ENCODE measurements at regions not wholly inside any gene's neighbourhood (a gene's known extent, or its start where the extent isn't known, plus 50 kb on each side); places are given as distances from the start of the nearest gene placed in this dataset.

GRCh38 chr17:31692632-31693031 is 166.4 kb downstream of the COPRS start:
- TF ChIP-seq POLR2A (IDR thresholded peaks at IDR 0.05; ENCODE audit: low read depth) (no peak), POLR2AphosphoS5 (IDR thresholded peaks at IDR 0.05) (no peak)

Measured in esophagus muscularis mucosa (tissue), 2 donors.